ENCODE measurements at regions not wholly inside any gene's neighbourhood (a gene's known extent, or its start where the extent isn't known, plus 50 kb on each side); places are given as distances from the start of the nearest gene placed in this dataset.
A peak's percentile ranks its signal among the peaks of the same experiment; 100 is the strongest.

DNA sequence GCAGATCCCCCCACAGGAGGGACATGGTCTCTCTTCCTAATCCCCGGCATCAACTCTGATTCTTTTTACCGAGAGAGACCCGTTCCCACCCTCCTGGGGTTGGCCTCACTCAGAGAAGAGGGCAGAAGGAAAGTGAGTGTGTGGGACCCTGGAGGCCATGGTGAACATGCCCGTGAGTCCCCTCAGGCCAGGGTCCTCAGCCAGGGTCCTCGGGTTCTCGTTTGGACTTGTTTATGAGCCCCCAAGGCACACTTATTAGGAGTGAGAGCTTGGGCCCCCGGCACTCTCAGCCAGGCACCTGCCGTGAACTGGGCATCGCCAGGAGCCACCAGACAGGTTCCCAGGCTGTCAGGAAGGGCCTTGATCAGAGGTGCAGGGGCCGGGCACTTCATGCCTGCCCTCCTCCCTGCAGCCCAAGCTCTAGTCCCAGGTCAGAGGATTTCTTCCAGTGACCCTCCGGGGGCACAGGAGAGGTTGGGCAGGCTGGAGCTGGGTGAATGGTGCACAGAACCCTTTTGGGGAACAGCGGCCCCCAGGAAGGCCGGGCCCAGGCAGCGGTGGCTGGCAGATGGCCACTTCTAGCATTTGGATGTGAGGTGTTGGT, 122.6 kb downstream of the CRYAA start:
- ATAC-seq (ENCODE audit: poor library complexity) = no peak

DNA sequence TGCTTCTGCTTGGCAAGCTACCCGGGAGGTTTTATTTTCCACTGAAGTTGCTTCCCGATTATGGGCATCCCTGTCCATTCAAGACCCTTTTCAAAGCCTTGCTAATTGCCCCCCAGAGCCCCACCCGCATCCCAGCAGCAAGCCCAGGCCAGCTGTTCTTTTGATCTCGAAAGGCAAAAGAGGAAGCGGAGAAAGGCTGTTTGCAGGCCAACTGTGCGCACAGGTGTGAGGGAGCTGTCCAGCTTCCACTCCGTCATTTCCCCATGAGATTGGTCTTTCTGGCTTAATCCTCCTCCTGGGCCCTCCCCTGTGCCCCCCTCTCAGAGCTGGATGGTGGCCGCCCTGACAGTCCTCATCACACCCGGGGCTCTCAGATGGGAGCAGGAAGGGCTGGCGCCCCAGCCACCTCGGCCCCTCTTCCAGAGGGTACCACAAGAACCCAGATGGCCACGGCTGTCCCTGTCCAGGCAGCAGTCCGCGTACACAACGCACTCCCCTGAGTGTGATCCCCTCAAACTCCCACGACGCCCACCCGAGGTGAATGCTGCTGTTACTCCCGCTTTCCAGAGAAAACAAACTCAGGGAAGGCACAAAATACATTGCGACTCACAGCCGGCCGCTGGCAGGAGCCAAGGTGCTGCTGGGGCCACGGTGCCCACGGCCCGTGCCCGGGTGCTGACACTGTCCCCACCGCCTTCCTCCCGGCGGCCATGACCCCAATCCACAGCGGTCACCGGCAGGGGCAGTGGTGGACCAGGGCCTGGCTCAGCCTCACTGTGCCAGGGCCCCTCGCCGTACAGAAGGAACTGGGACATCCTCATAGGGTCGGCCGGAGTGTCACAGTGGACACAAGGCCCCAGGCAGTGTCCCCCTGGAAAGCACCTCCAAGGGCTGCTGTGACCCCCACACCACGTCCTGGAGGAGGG, 121.9 kb downstream of the CRYAA start:
- Histone ChIP-seq H3K4me1 (ENCODE audit: insufficient read depth, low read length) (peaks cover 3% of the 10 kb centered on the region), H3K36me3 (ENCODE audit: insufficient read depth, low read length) (no peaks in the 10 kb centered on the region), H3K27me3 (ENCODE audit: control insufficient read depth in 1 of 2, insufficient read depth in 2 of 2, low read length in 2 of 2) (peaks cover 0 to 3% of the 10 kb centered on the region in 2 experiments), H3K9me3 (ENCODE audit: control insufficient read depth in 1 of 2, insufficient read depth in 1 of 2, low read length in 2 of 2) (peaks cover 0 to 35% of the 10 kb centered on the region in 2 experiments), H3K27ac (ENCODE audit: low read depth in 1 of 2, low read length in 2 of 2) (no peak overlapping the region), H3K4me3 (ENCODE audit: low read length) (no peak overlapping the region)
- intact Hi-C loops (cut with DNase I, micrococcal nuclease) = no loop called here
- Mint-ChIP-seq H3K4me3 (no peak overlapping the region), H3K27ac (no peak overlapping the region), H3K27me3 (no peaks in the 10 kb centered on the region), H3K36me3 (ENCODE audit: low read depth) (no peaks in the 10 kb centered on the region), H3K4me1 (ENCODE audit: low read depth) (peaks cover 5% of the 10 kb centered on the region), H3K9me3 (no peaks in the 10 kb centered on the region)
- DNase-seq (peak in 1 of 14 experiments; percentile 9), ATAC-seq (ENCODE audit: poor library complexity) (no peak)
- ChIA-PET POLR2A (no interaction called here), CTCF (no interaction called here)
- TF ChIP-seq, protein P1, sequence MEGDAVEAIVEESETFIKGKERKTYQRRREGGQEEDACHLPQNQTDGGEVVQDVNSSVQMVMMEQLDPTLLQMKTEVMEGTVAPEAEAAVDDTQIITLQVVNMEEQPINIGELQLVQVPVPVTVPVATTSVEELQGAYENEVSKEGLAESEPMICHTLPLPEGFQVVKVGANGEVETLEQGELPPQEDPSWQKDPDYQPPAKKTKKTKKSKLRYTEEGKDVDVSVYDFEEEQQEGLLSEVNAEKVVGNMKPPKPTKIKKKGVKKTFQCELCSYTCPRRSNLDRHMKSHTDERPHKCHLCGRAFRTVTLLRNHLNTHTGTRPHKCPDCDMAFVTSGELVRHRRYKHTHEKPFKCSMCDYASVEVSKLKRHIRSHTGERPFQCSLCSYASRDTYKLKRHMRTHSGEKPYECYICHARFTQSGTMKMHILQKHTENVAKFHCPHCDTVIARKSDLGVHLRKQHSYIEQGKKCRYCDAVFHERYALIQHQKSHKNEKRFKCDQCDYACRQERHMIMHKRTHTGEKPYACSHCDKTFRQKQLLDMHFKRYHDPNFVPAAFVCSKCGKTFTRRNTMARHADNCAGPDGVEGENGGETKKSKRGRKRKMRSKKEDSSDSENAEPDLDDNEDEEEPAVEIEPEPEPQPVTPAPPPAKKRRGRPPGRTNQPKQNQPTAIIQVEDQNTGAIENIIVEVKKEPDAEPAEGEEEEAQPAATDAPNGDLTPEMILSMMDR (IDR thresholded peaks at IDR 0.05) = no peak

More for the DNA sequence above, 122.6 kb downstream of the CRYAA start:
- Histone ChIP-seq H3K27ac (ENCODE audit: low read depth in 1 of 2, low read length in 2 of 2) (no peak overlapping the region), H3K36me3 (ENCODE audit: insufficient read depth, low read length) (no peaks in the 10 kb centered on the region), H3K4me3 (ENCODE audit: low read length) (no peak overlapping the region), H3K4me1 (ENCODE audit: insufficient read depth, low read length) (peaks cover 3% of the 10 kb centered on the region), H3K9me3 (ENCODE audit: control insufficient read depth in 1 of 2, insufficient read depth in 1 of 2, low read length in 2 of 2) (peaks cover 0 to 35% of the 10 kb centered on the region in 2 experiments), H3K27me3 (ENCODE audit: control insufficient read depth in 1 of 2, insufficient read depth in 2 of 2, low read length in 2 of 2) (peaks cover 0 to 3% of the 10 kb centered on the region in 2 experiments)
- Mint-ChIP-seq H3K27ac (no peak overlapping the region), H3K4me1 (ENCODE audit: low read depth) (peaks cover 5% of the 10 kb centered on the region), H3K36me3 (ENCODE audit: low read depth) (no peaks in the 10 kb centered on the region), H3K27me3 (no peaks in the 10 kb centered on the region), H3K4me3 (no peak overlapping the region), H3K9me3 (no peaks in the 10 kb centered on the region)
- ChIA-PET CTCF (no interaction called here), POLR2A (no interaction called here)
- DNase-seq = no peak
- intact Hi-C loops (cut with DNase I, micrococcal nuclease) = no loop called here
- TF ChIP-seq, protein P1 (IDR thresholded peaks at IDR 0.05) = no peak

DNA sequence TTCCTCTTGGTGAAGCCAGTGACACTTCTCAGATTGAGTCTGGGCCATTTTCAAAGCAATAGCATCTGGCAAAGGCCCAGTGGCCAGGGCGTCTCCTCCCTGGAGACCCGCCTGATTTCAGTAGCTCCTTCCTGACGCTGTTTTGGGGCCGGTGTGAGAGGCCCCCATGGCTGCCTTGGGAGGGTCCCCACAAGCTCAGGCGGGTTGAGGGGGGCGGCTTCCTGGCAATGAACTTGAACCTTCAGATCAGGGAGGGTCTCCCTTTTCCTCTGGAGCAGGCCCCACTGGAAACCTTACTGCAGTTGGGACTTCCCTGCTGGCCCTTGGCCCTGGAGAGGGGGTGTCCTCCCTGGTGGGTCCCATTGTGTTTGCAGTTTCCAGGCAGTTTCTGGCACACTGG, 121.2 kb downstream of the CRYAA start:
- Histone ChIP-seq H3K27ac (ENCODE audit: low read depth in 1 of 2, low read length in 2 of 2) (no peak overlapping the region), H3K9me3 (ENCODE audit: control insufficient read depth in 1 of 2, insufficient read depth in 1 of 2, low read length in 2 of 2) (peaks cover 0 to 30% of the 10 kb centered on the region in 2 experiments), H3K4me3 (ENCODE audit: low read length) (no peak overlapping the region), H3K4me1 (ENCODE audit: insufficient read depth, low read length) (peaks cover 3% of the 10 kb centered on the region), H3K27me3 (ENCODE audit: control insufficient read depth in 1 of 2, insufficient read depth in 2 of 2, low read length in 2 of 2) (peaks cover 0 to 3% of the 10 kb centered on the region in 2 experiments), H3K36me3 (ENCODE audit: insufficient read depth, low read length) (no peaks in the 10 kb centered on the region)
- Mint-ChIP-seq H3K36me3 (ENCODE audit: low read depth) (no peaks in the 10 kb centered on the region), H3K4me1 (ENCODE audit: low read depth) (peaks cover 5% of the 10 kb centered on the region), H3K27me3 (no peaks in the 10 kb centered on the region), H3K4me3 (no peak overlapping the region), H3K27ac (no peak overlapping the region), H3K9me3 (no peaks in the 10 kb centered on the region)
- ATAC-seq (ENCODE audit: poor library complexity) (no peak), DNase-seq (no peak)
- intact Hi-C loops (cut with DNase I, micrococcal nuclease) = no loop called here
- CTCF ChIA-PET = no interaction called here
- TF ChIP-seq, protein P1 (IDR thresholded peaks at IDR 0.05) = no peak
- POLR2A ChIA-PET = no interaction called here
